ENCODE measurements at regions not wholly inside any gene's neighbourhood (a gene's known extent, or its start where the extent isn't known, plus 50 kb on each side); places are given as distances from the start of the nearest gene placed in this dataset.

DNA sequence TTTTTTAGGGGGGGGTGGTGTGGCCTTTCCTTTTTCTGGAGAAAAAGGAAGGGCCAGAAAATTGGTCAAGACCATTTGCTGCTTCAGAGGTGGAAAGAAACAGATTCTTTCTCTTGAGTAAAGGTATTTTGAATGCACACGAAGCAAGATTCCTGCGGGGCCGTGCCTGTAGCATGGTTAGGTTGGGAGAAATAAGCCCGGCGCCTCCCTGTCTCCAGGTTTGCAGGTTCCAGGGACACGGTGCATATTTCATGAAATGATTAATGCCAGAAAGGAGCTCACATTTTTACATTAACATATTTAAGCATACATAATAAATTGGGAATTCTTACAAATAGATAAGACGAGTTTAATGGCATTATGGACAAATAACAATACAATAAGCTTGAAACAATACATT lies 409.5 kb upstream of the IRX1 start:
- H3K79me2 ChIP-seq (ENCODE audit: control insufficient read depth, insufficient read depth, low read length), result no peaks in the 10 kb centered on the region
- no peaks in the 10 kb centered on the region for H4K20me1 ChIP-seq (ENCODE audit: control insufficient read depth, extremely low read depth, insufficient read depth, low read length)
- H3K4me3 ChIP-seq (replicated peaks in 1 of 4; ENCODE audit: control extremely low read depth in 1 of 4, insufficient read depth in 1 of 4, low read depth in 3 of 4, low read length in 4 of 4), result no peak overlapping the region
- no peak for DNase-seq (ENCODE audit: low read depth in 2 of 2)
- no peak overlapping the region for H2AFZ ChIP-seq (ENCODE audit: low read length)
- no peak overlapping the region for H3K27ac ChIP-seq (ENCODE audit: insufficient read depth, low read length)
- no peaks in the 10 kb centered on the region for H3K9me3 ChIP-seq (ENCODE audit: control insufficient read depth, insufficient read depth, low read depth, low read length)
- H3K4me1 ChIP-seq (ENCODE audit: control insufficient read depth, extremely low read depth, insufficient read depth, low read length), result no peaks in the 10 kb centered on the region
- H3K27me3 ChIP-seq (ENCODE audit: control insufficient read depth, insufficient read depth, low read length), result no peaks in the 10 kb centered on the region
- no peak for TF ChIP-seq EZH2 (IDR thresholded peaks at IDR 0.05; ENCODE audit: low read length, missing control alignments)
- TF ChIP-seq, protein P1, sequence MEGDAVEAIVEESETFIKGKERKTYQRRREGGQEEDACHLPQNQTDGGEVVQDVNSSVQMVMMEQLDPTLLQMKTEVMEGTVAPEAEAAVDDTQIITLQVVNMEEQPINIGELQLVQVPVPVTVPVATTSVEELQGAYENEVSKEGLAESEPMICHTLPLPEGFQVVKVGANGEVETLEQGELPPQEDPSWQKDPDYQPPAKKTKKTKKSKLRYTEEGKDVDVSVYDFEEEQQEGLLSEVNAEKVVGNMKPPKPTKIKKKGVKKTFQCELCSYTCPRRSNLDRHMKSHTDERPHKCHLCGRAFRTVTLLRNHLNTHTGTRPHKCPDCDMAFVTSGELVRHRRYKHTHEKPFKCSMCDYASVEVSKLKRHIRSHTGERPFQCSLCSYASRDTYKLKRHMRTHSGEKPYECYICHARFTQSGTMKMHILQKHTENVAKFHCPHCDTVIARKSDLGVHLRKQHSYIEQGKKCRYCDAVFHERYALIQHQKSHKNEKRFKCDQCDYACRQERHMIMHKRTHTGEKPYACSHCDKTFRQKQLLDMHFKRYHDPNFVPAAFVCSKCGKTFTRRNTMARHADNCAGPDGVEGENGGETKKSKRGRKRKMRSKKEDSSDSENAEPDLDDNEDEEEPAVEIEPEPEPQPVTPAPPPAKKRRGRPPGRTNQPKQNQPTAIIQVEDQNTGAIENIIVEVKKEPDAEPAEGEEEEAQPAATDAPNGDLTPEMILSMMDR (conservative IDR thresholded peaks at IDR 0.05 in 1 of 2, IDR thresholded peaks at IDR 0.05 in 1 of 2; ENCODE audit: low read depth in 1 of 2, low read length in 2 of 2), result no peak
- no peaks in the 10 kb centered on the region for H3K36me3 ChIP-seq (ENCODE audit: control insufficient read depth, insufficient read depth, low read length)
- H3K9ac ChIP-seq (ENCODE audit: insufficient read depth, low read length), result no peak overlapping the region
- no peak overlapping the region for H3K4me2 ChIP-seq (ENCODE audit: extremely low read depth, insufficient read depth, low read length)

GRCh38 chr5:3185488-3185887 lies 410.1 kb upstream of the IRX1 start:
- H3K79me2 ChIP-seq (ENCODE audit: control insufficient read depth, insufficient read depth, low read length), result no peaks in the 10 kb centered on the region
- no peaks in the 10 kb centered on the region for H3K27me3 ChIP-seq (ENCODE audit: control insufficient read depth, insufficient read depth, low read length)
- no peaks in the 10 kb centered on the region for H3K4me1 ChIP-seq (ENCODE audit: control insufficient read depth, extremely low read depth, insufficient read depth, low read length)
- DNase-seq (ENCODE audit: low read depth in 2 of 2), result no peak
- H3K4me2 ChIP-seq (ENCODE audit: extremely low read depth, insufficient read depth, low read length), result no peak overlapping the region
- no peak overlapping the region for H3K4me3 ChIP-seq (replicated peaks in 1 of 4; ENCODE audit: control extremely low read depth in 1 of 4, insufficient read depth in 1 of 4, low read depth in 3 of 4, low read length in 4 of 4)
- TF ChIP-seq, protein P1 (conservative IDR thresholded peaks at IDR 0.05 in 1 of 2, IDR thresholded peaks at IDR 0.05 in 1 of 2; ENCODE audit: low read depth in 1 of 2, low read length in 2 of 2), result no peak
- H4K20me1 ChIP-seq (ENCODE audit: control insufficient read depth, extremely low read depth, insufficient read depth, low read length), result no peaks in the 10 kb centered on the region
- no peak overlapping the region for H3K9ac ChIP-seq (ENCODE audit: insufficient read depth, low read length)
- no peak overlapping the region for H2AFZ ChIP-seq (ENCODE audit: low read length)
- H3K9me3 ChIP-seq (ENCODE audit: control insufficient read depth, insufficient read depth, low read depth, low read length), result no peaks in the 10 kb centered on the region
- no peaks in the 10 kb centered on the region for H3K36me3 ChIP-seq (ENCODE audit: control insufficient read depth, insufficient read depth, low read length)
- no peak overlapping the region for H3K27ac ChIP-seq (ENCODE audit: insufficient read depth, low read length)

DNA sequence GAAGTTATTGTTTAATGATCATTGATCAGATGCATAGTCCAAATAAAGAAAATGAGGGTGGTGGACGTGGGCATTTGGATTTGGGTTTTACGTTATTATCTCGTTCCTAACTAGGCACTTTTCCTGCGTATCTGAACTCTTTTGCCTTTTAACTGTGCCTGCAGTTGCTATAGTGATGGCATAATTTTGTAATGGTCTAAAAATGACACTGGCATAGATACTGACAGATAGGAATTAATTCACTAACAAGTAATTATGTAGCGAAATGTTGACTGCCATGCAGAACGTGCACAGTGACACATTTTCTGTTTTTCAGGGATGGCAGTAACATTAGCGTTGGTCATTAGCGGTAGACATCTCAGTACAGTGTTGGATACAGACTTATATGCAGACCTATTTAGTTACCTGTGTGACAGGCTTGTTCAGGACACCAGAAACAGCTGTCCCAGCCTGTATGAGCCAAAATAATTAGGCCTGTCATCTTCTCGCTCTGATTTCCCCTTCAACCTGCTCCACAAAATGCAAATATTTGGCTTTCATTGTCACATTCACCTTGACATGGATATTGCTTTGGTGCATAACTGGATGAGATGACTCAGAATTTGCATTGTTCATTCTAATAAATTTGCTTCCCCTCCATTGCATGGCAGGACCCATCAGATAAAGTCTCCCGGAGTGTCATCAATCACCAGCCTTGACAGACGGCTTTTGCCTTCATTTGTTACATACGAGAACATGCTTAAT lies 413.3 kb upstream of the IRX1 start:
- Histone ChIP-seq H3K9ac (ENCODE audit: insufficient read depth, low read length) (no peak overlapping the region), H3K4me3 (replicated peaks in 1 of 4; ENCODE audit: control extremely low read depth in 1 of 4, insufficient read depth in 1 of 4, low read depth in 3 of 4, low read length in 4 of 4) (no peak overlapping the region), H2AFZ (ENCODE audit: low read length) (no peak overlapping the region), H3K36me3 (ENCODE audit: control insufficient read depth, insufficient read depth, low read length) (no peaks in the 10 kb centered on the region), H4K20me1 (ENCODE audit: control insufficient read depth, extremely low read depth, insufficient read depth, low read length) (no peaks in the 10 kb centered on the region), H3K9me3 (ENCODE audit: control insufficient read depth, insufficient read depth, low read depth, low read length) (no peaks in the 10 kb centered on the region), H3K79me2 (ENCODE audit: control insufficient read depth, insufficient read depth, low read length) (no peaks in the 10 kb centered on the region), H3K27me3 (ENCODE audit: control insufficient read depth, insufficient read depth, low read length) (no peaks in the 10 kb centered on the region), H3K4me2 (ENCODE audit: extremely low read depth, insufficient read depth, low read length) (no peak overlapping the region), H3K4me1 (ENCODE audit: control insufficient read depth, extremely low read depth, insufficient read depth, low read length) (no peaks in the 10 kb centered on the region), H3K27ac (ENCODE audit: insufficient read depth, low read length) (no peak overlapping the region)
- DNase-seq (ENCODE audit: low read depth in 2 of 2), result no peak
- TF ChIP-seq, protein P1 (conservative IDR thresholded peaks at IDR 0.05 in 1 of 2, IDR thresholded peaks at IDR 0.05 in 1 of 2; ENCODE audit: low read depth in 1 of 2, low read length in 2 of 2), result no peak
- TF ChIP-seq EZH2 (IDR thresholded peaks at IDR 0.05; ENCODE audit: low read length, missing control alignments), result no peak
